ENCODE measurements at regions not wholly inside any gene's neighbourhood (a gene's known extent, or its start where the extent isn't known, plus 50 kb on each side); places are given as distances from the start of the nearest gene placed in this dataset.

GRCh38 chrX:45794323-45794994, 593.8 kb upstream of the DIPK2B start:
- CTCF ChIA-PET: no interaction called here
- no peak for TF ChIP-seq CTCF (IDR thresholded peaks at IDR 0.05; ENCODE audit: insufficient read depth, low read depth, low read length)
- Histone ChIP-seq H3K36me3 (ENCODE audit: control insufficient read depth, insufficient read depth, low read length) (no peaks in the 10 kb centered on the region), H3K27me3 (ENCODE audit: control insufficient read depth, insufficient read depth, low read length) (no peaks in the 10 kb centered on the region), H3K4me3 (ENCODE audit: low read depth, low read length) (no peak overlapping the region)
- no peak for DNase-seq (ENCODE audit: low read depth)
- POLR2A ChIA-PET: interaction anchor here (0.6 kb wide), 1 partner anchor 54 kb away, joined by 3 read pairs; no protein-coding TSS in a partner anchor

GRCh38 chrX:45788941-45789348, 588.3 kb upstream of the DIPK2B start:
- TF ChIP-seq CTCF (IDR thresholded peaks at IDR 0.05; ENCODE audit: insufficient read depth, low read depth, low read length): no peak
- Histone ChIP-seq H3K4me3 (ENCODE audit: low read depth, low read length) (no peak overlapping the region), H3K27me3 (ENCODE audit: control insufficient read depth, insufficient read depth, low read length) (no peaks in the 10 kb centered on the region), H3K36me3 (ENCODE audit: control insufficient read depth, insufficient read depth, low read length) (no peaks in the 10 kb centered on the region)
- DNase-seq (ENCODE audit: low read depth): no peak
- POLR2A ChIA-PET: no interaction called here
- CTCF ChIA-PET: no interaction called here

GRCh38 chrX:45788315-45788714, 587.6 kb upstream of the DIPK2B start:
- no peak for TF ChIP-seq CTCF (IDR thresholded peaks at IDR 0.05; ENCODE audit: insufficient read depth, low read depth, low read length)
- Histone ChIP-seq H3K27me3 (ENCODE audit: control insufficient read depth, insufficient read depth, low read length) (no peaks in the 10 kb centered on the region), H3K36me3 (ENCODE audit: control insufficient read depth, insufficient read depth, low read length) (no peaks in the 10 kb centered on the region), H3K4me3 (ENCODE audit: low read depth, low read length) (no peak overlapping the region)
- no peak for DNase-seq (ENCODE audit: low read depth)
- ChIA-PET CTCF (no interaction called here), POLR2A (no interaction called here)

- Histone ChIP-seq H3K36me3 (ENCODE audit: control insufficient read depth, insufficient read depth, low read length) (no peaks in the 10 kb centered on the region; the same call in 1 of the 2 replicates), H3K4me3 (ENCODE audit: low read depth, low read length) (no peak overlapping the region), H3K27me3 (ENCODE audit: control insufficient read depth, insufficient read depth, low read length) (no peaks in the 10 kb centered on the region)
- ChIA-PET POLR2A (no interaction called here), CTCF (no interaction called here)
- TF ChIP-seq CTCF (IDR thresholded peaks at IDR 0.05; ENCODE audit: insufficient read depth, low read depth, low read length): no peak
- DNase-seq (ENCODE audit: low read depth): no peak
These were observed 583.9 kb upstream of the DIPK2B start for GRCh38 chrX:45784590-45784989.

- TF ChIP-seq CTCF (IDR thresholded peaks at IDR 0.05; ENCODE audit: insufficient read depth, low read depth, low read length): no peak
- no peak overlapping the region for H3K4me3 ChIP-seq (ENCODE audit: low read depth, low read length)
- CTCF ChIA-PET: interaction anchor here (0.5 to 1.1 kb wide), 2 partner anchors 66 to 460 kb away, joined by 3 read pairs; no protein-coding TSS in a partner anchor
- POLR2A ChIA-PET: no interaction called here
- no peaks in the 10 kb centered on the region for H3K27me3 ChIP-seq (ENCODE audit: control insufficient read depth, insufficient read depth, low read length)
- DNase-seq (ENCODE audit: low read depth): no peak
- no peaks in the 10 kb centered on the region; the same call in 1 of the 2 replicates for H3K36me3 ChIP-seq (ENCODE audit: control insufficient read depth, insufficient read depth, low read length)
These were observed 582.3 kb upstream of the DIPK2B start for GRCh38 chrX:45783002-45783401.

Data from BJ (cell line).